NCI-H526 (cell line): ENCODE measurements at regions not wholly inside any gene's neighbourhood (a gene's known extent, or its start where the extent isn't known, plus 50 kb on each side); places are given as distances from the start of the nearest gene placed in this dataset.
"Not testable (repeated sequence)": the region's sequence is repeated elsewhere in the genome, so short reads cannot be mapped to it uniquely, and the experiment has no call there.

Experiments used
- DNase-seq, 2 experiments: peaks; one replicate each; lab custom pipeline; 2025; lab: John Stamatoyannopoulos, UW

DNA sequence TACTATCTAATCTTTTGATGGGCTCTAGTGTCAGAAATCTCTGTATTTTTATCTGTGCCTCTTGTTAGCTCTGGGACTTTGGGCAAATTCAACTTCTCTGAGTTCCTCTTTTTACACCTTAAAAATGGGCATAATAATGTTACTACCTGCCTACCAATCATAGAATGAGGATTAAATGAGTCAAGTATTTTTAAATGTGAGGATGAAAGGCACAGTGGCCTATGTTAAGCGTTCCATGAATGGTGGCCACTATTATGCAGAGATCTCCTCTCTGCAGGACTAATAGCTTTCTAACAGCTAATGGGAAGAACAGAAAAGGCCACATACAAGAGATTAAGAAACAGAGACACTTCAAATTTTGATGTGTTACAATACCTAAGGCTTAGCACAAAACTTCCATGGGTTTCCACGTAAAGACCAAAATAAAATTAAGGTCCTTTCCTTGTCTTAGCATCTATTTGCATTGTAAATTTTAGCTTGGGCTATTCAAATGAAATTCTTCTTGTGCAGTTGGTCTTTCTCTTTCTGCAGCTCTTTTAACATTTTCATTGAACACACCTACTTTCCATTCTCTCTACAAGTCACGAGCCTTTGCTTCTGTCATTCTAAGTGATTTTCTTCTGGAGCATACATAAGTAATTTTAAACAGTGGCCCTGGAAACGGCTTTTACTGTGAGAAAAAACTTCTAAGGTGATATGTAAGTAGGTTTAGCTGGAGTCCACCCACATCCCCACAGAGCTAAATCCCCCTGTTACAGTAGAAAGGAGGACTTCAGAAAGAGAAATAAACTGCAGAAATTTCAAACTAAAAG lies 117.9 kb upstream of the MED14 start:
- DNase-seq = peak; percentile 57 to 68

DNA sequence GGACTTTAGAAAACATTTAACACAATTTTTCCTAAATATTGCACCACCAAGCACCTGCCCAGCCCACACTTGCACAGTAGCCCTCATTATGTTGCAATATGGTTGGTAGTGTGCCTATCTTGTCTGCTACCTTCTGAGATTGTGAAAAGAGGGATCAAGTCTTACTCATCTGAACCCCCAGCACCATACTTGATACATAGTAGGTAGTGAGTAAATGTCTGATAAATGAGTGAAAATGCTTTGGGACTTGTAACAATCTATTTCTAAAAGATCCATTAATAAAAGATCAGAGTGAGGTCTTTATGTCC lies 118.4 kb upstream of the MED14 start:
- DNase-seq = no peak

DNA sequence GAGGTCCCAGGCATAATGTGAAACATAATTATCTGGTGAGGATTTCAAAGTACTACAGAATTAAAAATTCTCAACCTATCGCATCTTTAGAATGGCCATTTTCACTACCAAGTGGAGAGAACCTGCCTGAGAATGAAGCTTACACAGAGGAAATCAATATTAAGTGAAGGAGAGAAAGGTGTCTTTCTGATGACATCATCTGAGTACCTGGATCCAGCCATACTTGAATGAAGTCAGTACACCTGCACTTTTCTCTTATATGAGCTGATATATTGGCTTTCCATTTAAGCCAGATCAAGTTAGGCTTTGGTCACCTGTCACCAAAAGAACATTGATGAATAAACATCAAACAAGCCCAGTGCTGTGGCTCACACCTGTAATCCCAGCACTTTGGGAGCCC lies 118.9 kb upstream of the MED14 start:
- no peak for DNase-seq

DNA sequence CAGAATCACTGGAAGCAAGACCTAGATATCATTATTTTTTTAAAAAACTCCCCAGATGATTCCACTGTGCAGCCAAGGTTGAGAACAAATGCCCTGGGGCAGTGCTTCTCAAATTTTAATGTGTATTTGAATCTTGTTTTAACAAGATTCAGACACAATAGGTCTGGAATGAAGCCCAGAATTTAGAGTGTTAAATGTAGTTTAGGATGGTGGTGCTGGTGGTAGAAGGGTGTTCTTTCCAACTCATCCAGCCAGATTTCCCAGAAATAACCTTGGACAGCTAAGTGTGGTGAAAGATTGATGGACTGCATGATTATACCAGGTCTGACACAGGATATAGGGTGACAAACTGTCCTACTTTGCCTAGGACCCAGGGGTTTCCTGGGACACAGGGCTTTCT lies 120.1 kb upstream of the MED14 start:
- DNase-seq = no peak

DNA sequence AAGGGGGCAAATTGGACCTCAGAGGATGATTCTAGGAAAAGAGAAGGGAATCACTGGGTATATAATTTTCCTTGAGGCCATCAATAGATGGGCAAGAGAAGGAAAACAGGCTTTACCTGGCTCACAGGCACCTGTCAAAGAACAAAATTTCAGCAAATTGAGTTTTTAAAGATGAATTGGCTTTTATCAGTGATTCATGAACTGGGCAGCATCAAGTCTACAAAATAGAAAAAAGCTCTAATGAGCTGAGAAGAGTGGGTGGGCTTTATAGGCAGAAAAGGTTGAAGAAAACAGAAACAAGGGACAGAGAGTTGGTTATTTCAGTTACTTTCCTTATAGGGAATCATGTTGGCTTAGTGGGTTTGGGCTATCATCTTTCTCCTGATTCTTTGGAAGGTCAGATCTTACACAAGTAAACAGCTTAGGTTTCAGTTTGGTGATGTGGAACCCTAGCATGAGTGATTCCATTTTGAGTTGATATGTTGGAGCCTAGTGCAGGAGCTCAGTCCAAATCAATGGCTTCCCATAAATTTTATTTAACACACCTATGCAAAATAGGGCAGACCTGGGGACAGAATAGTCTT lies 120.7 kb upstream of the MED14 start:
- peak; percentile 21 to 26 for DNase-seq

DNA sequence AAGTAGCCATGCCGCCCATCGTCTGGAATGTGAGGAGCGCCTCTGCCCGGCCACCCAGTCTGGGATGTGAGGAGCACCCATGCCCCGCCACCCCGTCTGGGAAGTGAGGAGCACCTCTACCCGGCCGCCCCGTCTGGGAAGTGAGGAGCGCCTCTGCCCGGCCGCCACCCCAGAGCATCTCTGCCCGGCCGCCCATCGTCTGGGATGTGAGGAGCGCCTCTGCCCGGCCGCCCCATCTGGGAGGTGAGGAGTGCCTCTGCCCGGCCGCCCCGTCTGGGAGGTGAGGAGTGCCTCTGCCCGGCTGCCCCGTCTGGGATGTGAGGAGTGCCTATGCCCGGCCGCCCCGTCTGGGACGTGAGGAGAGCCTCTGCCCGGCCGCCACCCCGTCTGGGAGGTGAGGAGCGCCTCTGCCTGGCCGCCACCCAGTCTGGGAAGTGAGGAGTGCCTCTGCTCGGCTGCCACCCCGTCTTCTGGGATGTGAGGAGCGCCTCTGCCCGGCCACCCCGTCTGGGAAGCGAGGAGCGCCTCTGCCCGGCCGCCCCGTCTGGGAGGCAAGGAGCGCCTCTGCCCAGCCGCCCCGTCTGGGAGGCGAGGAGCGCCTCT lies 126.7 kb upstream of the MED14 start:
- not testable (repeated sequence) for DNase-seq

DNA sequence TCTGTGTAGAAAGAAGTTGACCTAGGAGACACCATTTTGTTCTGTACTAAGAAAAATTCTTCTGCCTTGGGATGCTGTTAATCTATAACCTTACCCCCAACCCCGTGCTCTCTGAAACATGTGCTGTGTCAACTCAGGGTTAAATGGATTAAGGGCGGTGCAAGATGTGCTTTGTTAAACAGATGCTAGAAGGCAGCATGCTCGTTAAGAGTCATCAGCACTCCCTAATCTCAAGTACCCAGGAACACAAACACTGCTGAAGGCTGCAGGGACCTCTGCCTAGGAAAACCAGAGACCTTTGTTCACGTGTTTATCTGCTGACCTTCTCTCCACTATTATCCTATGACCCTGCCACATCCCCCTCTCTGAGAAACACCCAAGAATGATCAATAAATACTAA lies 127.9 kb upstream of the MED14 start:
- not testable (repeated sequence) for DNase-seq

DNA sequence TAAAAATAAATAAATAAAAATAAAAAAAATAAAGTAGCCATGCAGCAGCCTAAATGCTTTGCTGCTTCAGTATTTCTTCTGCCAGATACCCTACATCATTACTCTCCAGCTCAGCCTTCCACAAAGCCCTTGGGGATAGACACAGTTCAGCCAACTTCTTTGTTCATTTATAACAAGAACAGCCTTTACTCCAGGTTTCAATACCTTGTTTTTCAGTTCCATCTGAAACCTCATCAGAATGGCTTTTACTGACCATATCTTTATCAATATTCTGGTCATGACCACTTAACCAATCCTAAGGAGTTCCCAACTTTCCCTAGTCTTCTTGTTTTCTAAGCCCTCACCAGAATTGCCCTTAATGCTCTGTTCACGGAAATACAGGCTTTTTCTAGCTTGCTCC lies 128.3 kb upstream of the MED14 start:
- no peak for DNase-seq

DNA sequence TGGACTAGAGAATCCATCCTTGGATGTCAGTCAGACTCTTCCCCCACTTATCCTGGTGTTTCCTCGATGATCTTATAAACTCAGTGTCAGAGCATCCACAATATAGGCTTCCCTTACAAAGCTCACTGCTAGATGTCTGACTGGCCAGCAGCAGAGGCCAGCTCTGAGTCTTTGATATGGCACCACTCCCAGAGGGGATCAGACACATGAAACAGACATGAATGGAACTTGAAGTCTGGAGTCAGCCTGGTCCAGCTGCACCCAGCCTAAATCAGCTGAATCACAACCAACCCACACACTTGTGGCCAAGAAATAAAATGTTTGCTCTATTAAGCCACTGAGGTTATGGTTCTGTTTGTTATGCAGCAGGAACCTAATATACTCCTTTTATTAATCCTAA lies 129.6 kb upstream of the MED14 start:
- DNase-seq = no peak

DNA sequence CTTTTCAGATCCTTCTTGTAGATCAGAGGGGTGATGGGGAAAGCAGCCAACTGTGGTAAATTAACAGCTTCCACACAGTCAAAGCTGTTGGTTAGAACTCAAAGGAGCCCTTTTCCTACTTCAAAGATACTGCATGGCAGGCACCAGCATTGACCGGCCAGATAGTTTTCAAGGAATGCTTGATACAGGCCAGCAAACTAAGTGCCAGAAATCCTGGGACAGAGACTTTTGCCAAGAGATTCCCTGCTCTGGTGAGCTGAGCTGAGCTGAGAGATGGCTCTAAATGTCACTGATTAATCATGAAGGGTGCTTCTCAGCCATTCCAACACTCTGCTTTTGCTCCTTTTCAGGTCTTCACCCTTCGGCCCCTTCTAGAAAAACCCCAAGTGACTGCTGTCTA lies 131.6 kb upstream of the MED14 start:
- DNase-seq = no peak

DNA sequence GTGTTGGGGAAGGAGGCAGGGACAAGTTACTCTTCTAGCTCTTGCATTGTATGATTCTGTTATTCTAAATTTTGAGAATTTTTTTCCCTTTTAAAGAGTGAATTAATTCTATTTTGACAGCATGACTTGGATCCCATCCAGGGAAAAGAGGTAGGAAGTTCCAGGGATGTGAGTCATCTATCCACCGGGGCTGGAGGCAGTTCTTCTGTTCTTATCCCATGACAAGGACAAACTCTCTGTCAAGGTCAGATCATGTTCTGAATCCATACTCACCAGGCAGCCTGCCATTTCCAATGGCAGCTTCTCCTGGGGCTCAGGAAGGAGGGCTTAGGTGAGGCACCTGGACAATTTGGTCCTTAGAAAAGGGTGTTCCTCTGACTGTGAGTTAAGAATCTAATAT lies 132.0 kb upstream of the MED14 start:
- DNase-seq = no peak

DNA sequence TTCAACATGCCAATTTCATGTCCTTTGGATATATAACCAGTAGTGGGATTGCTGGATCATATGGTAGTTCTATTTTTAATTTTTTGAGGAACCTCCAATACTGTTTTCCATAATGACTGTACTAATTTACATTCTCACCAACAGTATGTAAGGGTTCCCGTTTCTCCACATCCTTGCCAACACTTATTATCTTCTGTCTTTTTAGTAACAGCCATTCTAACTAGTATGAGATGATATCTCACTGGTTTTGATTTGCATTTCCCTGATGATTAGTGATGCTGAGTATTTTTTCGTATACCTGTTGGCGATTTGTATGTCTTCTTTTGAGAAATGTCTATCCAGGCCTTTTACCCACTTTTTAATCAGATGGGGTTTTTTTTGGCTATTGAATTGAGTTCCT lies 133.5 kb upstream of the MED14 start:
- DNase-seq = no peak

DNA sequence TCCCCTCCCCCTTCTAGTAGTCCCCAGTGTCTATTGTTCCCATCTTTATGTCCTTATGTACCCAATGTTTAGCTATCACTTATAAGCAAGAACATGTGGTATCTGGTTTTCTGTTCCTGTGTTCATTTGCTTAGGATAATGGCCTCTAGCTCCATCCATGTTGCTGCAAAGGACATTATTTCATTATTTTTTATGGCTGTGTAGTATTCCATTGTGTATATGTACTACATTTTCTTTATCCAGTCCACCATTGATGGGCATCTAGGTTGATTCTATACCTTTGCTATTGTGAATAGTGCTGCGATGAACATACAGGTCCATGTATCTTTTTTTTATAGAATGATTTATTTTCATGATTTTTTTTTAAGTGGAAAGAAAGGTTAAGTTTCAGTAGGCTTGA lies 135.6 kb upstream of the MED14 start:
- not testable (repeated sequence) for DNase-seq

DNA sequence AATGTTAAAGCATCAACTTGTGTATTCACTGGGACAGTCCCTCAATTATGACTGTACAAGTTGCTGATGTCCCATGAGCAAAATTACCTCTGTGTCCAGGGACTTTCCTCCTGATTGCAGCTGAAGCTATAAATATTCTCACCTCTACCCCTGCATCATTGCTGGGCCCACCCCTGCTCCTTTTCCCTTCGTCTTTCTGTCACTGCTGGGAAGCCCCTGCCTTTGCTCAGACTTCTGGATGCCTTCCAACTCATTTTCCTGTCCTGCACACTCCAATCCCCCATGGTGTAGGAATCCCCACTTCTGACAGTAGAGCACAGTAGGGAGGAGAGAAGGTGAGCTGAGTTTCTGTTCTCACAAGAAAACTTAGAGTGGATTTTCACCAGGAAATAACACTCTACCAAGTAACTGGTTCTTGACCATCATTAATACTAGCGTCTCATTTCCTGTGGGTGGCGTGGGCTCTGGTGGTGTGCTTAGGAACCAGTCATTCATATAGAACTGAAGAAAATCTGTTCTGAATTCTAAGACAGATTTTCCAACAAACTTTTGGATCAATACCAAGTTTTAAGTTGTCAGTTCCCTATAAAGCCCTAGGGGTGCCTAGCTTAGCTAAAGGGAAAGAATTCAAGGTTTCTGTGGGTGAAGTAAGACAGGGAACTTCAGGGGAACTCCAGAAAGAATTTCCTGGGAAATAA lies 136.2 kb upstream of the MED14 start:
- no peak for DNase-seq

DNA sequence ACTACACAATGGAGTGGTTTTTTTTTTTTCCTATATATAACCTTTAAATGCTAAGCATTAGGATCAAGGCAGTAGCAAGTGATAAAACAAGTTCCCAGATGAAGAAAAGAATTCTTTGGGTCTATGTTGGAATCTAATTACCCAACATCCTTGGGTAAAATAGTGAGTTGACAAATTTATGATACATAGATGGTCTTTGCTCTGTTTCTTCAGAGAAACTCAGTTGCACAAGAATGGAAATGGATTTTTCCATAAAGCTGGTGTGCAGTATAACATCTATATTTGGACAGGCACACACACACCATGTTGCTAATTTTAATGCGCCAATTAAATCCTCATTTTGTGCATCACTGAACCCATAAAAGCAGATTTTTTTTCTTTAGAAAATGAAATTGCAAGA lies 137.0 kb upstream of the MED14 start:
- DNase-seq = no peak

DNA sequence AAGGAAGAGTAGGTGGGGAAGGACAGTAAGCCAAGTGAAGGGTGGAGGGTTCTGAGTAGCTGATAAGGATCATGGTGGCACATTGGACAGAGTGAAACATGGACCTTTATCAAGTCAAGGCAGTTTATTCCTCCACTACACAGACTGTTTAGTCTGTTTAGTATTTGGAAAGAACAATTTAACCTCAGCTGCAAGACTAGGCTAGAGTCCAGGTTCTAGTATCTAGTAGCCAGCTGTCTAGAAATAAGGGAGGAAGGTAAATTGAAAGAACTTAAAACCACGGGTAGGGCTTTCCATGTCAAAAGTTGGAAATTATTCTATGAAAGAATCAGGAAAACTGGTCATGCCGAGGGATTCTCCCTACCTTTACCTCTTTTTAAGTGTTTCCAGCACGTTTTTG lies 140.1 kb upstream of the MED14 start:
- no peak for DNase-seq

DNA sequence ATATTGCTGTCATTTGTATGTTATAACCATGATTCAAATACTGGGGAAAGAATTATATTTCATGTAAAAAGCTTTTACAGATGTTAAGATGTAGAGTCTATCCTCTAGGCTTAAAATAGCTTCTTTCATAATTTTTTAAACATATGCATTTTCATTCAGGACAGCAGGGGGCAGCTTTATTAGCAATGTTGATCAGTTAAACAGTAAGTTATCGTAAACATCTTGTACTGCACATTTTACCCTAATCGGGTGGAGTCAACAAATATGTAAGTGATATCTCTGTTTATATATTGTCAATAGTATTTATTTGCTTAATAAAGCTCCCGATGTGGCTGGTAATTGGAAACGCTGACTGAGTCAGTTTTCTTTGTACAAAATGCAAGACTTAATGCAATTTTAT lies 142.5 kb upstream of the MED14 start:
- peak in 1 of 2 experiments; percentile 22 for DNase-seq

DNA sequence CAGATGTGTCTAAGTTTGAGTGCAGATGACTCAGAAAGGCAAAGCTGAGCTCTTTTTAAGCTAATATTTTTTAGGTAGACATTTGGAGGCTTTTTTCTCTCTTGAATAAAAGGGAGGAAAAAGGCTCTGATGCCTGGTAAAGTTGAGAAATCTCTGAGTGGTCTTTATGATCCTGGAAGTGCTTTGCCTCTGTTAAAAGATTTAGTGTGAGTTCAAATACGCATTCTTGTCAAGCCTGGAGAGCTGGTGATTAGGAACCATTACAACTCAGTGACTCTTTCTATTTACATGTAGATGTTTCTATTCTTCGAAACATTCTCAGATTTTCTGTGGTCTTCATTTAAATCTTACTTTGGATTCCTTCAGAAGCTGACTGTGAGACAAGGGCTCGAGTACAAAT lies 143.4 kb upstream of the MED14 start:
- DNase-seq = no peak

DNA sequence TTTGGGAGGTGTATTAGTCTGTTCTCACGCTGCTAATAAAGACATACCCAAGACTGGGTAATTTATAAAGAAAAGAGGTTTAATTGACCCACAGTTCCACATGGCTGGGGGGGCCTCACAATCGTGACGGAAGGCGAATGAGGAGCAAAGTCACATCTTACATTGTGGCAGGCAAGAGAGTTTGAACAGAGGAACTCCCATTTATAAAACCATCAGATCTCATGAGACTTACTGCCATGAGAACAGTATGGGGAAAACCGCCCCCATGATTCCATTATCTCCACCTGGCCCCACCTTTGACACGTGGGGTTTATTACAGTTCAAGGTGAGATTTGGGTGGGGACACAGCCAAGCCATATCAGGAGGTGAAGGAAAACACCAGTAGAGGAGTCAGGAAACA lies 143.8 kb upstream of the MED14 start:
- not testable (repeated sequence) for DNase-seq

DNA sequence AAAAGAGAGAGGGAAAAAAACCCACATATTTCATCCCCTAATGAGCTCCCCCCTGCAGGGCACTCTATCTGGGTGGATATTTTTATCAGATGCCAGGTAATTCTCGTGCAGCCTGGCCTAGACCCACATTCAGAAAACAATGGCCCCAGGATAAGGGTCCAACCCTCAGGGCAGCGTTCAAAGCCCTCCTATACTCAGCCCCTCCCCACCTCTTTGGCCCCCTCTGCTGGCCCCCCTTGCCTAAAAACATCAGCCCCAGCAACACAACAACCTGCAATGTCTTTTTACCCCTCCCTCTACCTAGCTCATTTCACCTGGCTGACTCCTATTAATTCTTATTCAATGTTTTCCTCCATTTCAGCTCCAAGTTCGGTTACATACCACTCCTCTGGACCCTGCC lies 145.4 kb upstream of the MED14 start:
- DNase-seq = no peak

DNA sequence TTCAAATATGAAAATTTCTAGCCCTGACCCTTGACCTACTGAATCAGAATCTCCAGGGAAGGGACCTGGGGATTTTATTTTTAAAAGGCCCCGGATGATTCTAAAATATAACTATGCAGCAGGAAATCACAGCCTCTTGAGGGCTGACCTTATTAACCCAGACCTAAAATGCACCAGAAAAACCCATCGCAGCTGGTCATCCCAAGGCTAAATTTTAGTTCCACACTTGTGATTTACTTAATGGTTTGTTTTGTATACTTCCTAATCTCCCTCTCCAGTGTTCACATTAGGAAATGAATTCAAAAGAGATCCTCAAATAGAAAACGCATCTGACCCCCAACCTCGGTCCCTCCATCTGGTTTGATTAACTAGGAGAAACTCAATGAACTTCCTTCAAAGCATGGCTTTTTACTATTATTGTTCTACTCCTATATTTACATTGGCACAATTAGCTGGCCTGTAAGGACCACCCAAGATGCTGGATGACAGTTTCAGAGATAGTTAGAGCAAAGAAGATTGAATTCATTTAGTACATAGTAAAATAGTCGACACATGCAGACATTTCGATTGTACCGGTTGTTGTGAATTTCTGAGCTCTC lies 147.8 kb upstream of the MED14 start:
- DNase-seq = no peak

DNA sequence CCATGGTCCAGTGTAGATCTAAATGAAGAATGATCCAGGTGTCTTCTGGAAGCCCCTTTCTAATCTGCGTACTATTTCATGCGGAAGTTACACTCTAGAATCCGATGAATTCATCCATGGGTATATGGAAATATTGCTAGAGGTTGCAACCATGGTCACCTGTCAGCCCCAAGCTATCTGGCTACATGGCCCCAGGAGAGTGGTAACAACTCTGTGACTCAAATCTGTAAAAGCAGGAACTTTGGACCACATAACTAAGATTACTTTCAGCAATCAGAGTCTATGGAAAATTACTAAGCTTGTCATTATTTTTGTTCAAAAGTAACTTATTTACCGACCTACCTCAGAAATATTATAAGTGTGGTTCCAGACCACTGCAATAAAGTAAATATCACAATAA lies 150.6 kb upstream of the MED14 start:
- DNase-seq = no peak

DNA sequence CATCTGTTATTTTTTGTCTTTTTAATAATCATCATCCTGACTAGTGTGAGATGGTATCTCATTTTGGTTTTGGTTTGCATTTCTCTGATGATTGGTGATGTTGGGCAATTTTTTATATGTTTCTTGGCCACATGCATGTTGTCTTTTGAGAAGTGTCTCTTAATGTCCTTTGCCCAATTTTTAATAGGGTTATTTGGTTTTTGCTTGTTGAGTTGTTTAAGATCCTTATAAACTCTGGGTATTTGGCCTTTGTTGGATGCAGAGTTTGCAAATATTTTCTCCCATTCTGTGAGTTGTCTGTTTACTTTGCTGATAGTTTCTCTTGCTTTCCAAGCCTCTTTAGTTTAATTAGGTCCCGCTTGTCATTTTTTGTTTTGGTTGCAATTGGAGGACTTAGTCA lies 152.1 kb upstream of the MED14 start:
- DNase-seq = no peak
